SK-N-MC (cell line): ENCODE measurements at regions not wholly inside any gene's neighbourhood (a gene's known extent, or its start where the extent isn't known, plus 50 kb on each side); places are given as distances from the start of the nearest gene placed in this dataset.

Experiments
- EZH2 ChIP-seq: fragments of 200-600 bp; sonication (generic); IDR thresholded peaks from one replicate; pipeline ENCODE4 v1.6.1; 2017; ENCODE audit warnings: antibody characterized with exemption
- FOXP2 ChIP-seq: optimal IDR thresholded peaks from 2 replicates; pipeline ENCODE3; 2011; ENCODE audit warnings: mild to moderate bottlenecking, moderate library complexity; ENCODE audit not compliant: insufficient read depth; ENCODE audit errors: extremely low read length, control extremely low read depth
- POLR2AphosphoS5 ChIP-seq: IDR thresholded peaks from 2 replicates; pipeline ENCODE4 v1.6.1; 2012; ENCODE audit warnings: mild to moderate bottlenecking, low read depth, low read length, borderline replicate concordance

- TF ChIP-seq EZH2 (no peak), POLR2AphosphoS5 (no peak), FOXP2 (no peak)
These were observed 57.9 kb downstream of the EPRS1 start for GRCh38 chr1:219988387-219988786.
